DMS153 (cell line): ENCODE measurements at regions not wholly inside any gene's neighbourhood (a gene's known extent, or its start where the extent isn't known, plus 50 kb on each side); places are given as distances from the start of the nearest gene placed in this dataset.

Experiments
- DNase-seq: peaks from one replicate; lab custom pipeline; 2025; lab: John Stamatoyannopoulos, UW

- DNase-seq, result no peak
Observed at GRCh38 chr17:5786510-5786875, 202.2 kb upstream of the NLRP1 start.

GRCh38 chr17:5788266-5788900 lies 204.1 kb upstream of the NLRP1 start:
- no peak for DNase-seq

- DNase-seq, result no peak
Observed at GRCh38 chr17:5789528-5789927, 205.2 kb upstream of the NLRP1 start.

- DNase-seq, result no peak
Observed at GRCh38 chr17:5793157-5793556, 208.8 kb upstream of the NLRP1 start.

- DNase-seq, result no peak
Observed at GRCh38 chr17:5793899-5794298, 209.6 kb upstream of the NLRP1 start.

GRCh38 chr17:5794385-5794784 lies 210.1 kb upstream of the NLRP1 start:
- no peak for DNase-seq

GRCh38 chr17:5794881-5795506 lies 210.7 kb upstream of the NLRP1 start:
- no peak for DNase-seq

- DNase-seq, result no peak
Observed at GRCh38 chr17:5797447-5798050, 213.2 kb upstream of the NLRP1 start.

GRCh38 chr17:5798094-5798493 lies 213.8 kb upstream of the NLRP1 start:
- DNase-seq, result no peak

- no peak for DNase-seq
Observed at GRCh38 chr17:5800131-5800530, 215.8 kb upstream of the NLRP1 start.

GRCh38 chr17:5800646-5801045 lies 216.3 kb upstream of the NLRP1 start:
- DNase-seq, result no peak

- DNase-seq, result no peak
Observed at GRCh38 chr17:5804251-5804650, 219.9 kb upstream of the NLRP1 start.

- DNase-seq, result no peak
Observed at GRCh38 chr17:5809056-5809455, 224.7 kb upstream of the NLRP1 start.

GRCh38 chr17:5809580-5810188 lies 225.4 kb upstream of the NLRP1 start:
- DNase-seq, result no peak

GRCh38 chr17:5812590-5812989 lies 228.3 kb upstream of the NLRP1 start:
- DNase-seq, result no peak

GRCh38 chr17:5813357-5813756 lies 229.0 kb upstream of the NLRP1 start:
- no peak for DNase-seq

GRCh38 chr17:5815396-5815795 lies 231.1 kb upstream of the NLRP1 start:
- no peak for DNase-seq

GRCh38 chr17:5816491-5817070 lies 232.3 kb upstream of the NLRP1 start:
- DNase-seq, result no peak

- no peak for DNase-seq
Observed at GRCh38 chr17:5817475-5818395, 233.4 kb upstream of the NLRP1 start.

- DNase-seq, result no peak
Observed at GRCh38 chr17:5819396-5819795, 235.1 kb upstream of the NLRP1 start.

GRCh38 chr17:5819921-5820685 lies 235.8 kb upstream of the NLRP1 start:
- no peak for DNase-seq
